ENCODE measurements at regions not wholly inside any gene's neighbourhood (a gene's known extent, or its start where the extent isn't known, plus 50 kb on each side); places are given as distances from the start of the nearest gene placed in this dataset.

- FAIRE-seq: no peak
- no peak for TF ChIP-seq POLR2A (IDR thresholded peaks at IDR 0.05; ENCODE audit: low read depth, low read length)
- no peak for DNase-seq (ENCODE audit: insufficient read length, low spot score)
Measured at GRCh38 chr3:23671851-23672589, 133.7 kb upstream of the UBE2E1 start.

- DNase-seq (ENCODE audit: insufficient read length, low spot score) (no peak), FAIRE-seq (no peak)
- TF ChIP-seq POLR2A (IDR thresholded peaks at IDR 0.05; ENCODE audit: low read depth, low read length): no peak
Measured at GRCh38 chr3:23672628-23673027, 133.1 kb upstream of the UBE2E1 start.

- DNase-seq (ENCODE audit: insufficient read length, low spot score): no peak
- no peak for FAIRE-seq
- no peak for TF ChIP-seq POLR2A (IDR thresholded peaks at IDR 0.05; ENCODE audit: low read depth, low read length)
Measured at GRCh38 chr3:23675010-23675409, 130.7 kb upstream of the UBE2E1 start.

- no peak for DNase-seq (ENCODE audit: insufficient read length, low spot score)
- FAIRE-seq: no peak
- no peak for TF ChIP-seq POLR2A (IDR thresholded peaks at IDR 0.05; ENCODE audit: low read depth, low read length)
Measured at GRCh38 chr3:23676093-23676492, 129.7 kb upstream of the UBE2E1 start.

- no peak for DNase-seq (ENCODE audit: insufficient read length, low spot score)
- no peak for TF ChIP-seq POLR2A (IDR thresholded peaks at IDR 0.05; ENCODE audit: low read depth, low read length)
- no peak for FAIRE-seq
Measured at GRCh38 chr3:23682646-23683045, 123.1 kb upstream of the UBE2E1 start.

- peak; percentile 76 for DNase-seq (ENCODE audit: insufficient read length, low spot score)
- TF ChIP-seq POLR2A (IDR thresholded peaks at IDR 0.05; ENCODE audit: low read depth, low read length): no peak
- FAIRE-seq: peak; percentile 98
Measured at GRCh38 chr3:23685541-23686258, 120.1 kb upstream of the UBE2E1 start.

- no peak for TF ChIP-seq POLR2A (IDR thresholded peaks at IDR 0.05; ENCODE audit: low read depth, low read length)
- FAIRE-seq: no peak
- DNase-seq (ENCODE audit: insufficient read length, low spot score): no peak
Measured at GRCh38 chr3:23686519-23686918, 119.2 kb upstream of the UBE2E1 start.

- TF ChIP-seq POLR2A (IDR thresholded peaks at IDR 0.05; ENCODE audit: low read depth, low read length): no peak
- DNase-seq (ENCODE audit: insufficient read length, low spot score) (no peak), FAIRE-seq (no peak)
Measured at GRCh38 chr3:23691357-23691895, 114.3 kb upstream of the UBE2E1 start.

- DNase-seq (ENCODE audit: insufficient read length, low spot score) (no peak), FAIRE-seq (no peak)
- no peak for TF ChIP-seq POLR2A (IDR thresholded peaks at IDR 0.05; ENCODE audit: low read depth, low read length)
Measured at GRCh38 chr3:23696842-23697241, 108.9 kb upstream of the UBE2E1 start.

- no peak for FAIRE-seq
- TF ChIP-seq POLR2A (IDR thresholded peaks at IDR 0.05; ENCODE audit: low read depth, low read length): no peak
- no peak for DNase-seq (ENCODE audit: insufficient read length, low spot score)
Measured at GRCh38 chr3:23697416-23697815, 108.3 kb upstream of the UBE2E1 start.

GRCh38 chr3:23698652-23699313, 107.0 kb upstream of the UBE2E1 start:
- no peak for TF ChIP-seq POLR2A (IDR thresholded peaks at IDR 0.05; ENCODE audit: low read depth, low read length)
- FAIRE-seq (no peak), DNase-seq (ENCODE audit: insufficient read length, low spot score) (no peak)

- DNase-seq (ENCODE audit: insufficient read length, low spot score): no peak
- TF ChIP-seq POLR2A (IDR thresholded peaks at IDR 0.05; ENCODE audit: low read depth, low read length): no peak
Measured at GRCh38 chr3:23700616-23701015, 105.1 kb upstream of the UBE2E1 start.

GRCh38 chr3:23701716-23702597, 103.8 kb upstream of the UBE2E1 start:
- no peak for TF ChIP-seq POLR2A (IDR thresholded peaks at IDR 0.05; ENCODE audit: low read depth, low read length)
- DNase-seq (ENCODE audit: insufficient read length, low spot score): peak; percentile 42
- FAIRE-seq: no peak

More at GRCh38 chr3:23700616-23701015, 105.1 kb upstream of the UBE2E1 start:
- FAIRE-seq: no peak
